Dermis microvascular lymphatic vessel endothelial cell (primary cell): ENCODE measurements at regions not wholly inside any gene's neighbourhood (a gene's known extent, or its start where the extent isn't known, plus 50 kb on each side); places are given as distances from the start of the nearest gene placed in this dataset.
"Not testable (repeated sequence)": the region's sequence is repeated elsewhere in the genome, so short reads cannot be mapped to it uniquely, and the experiment has no call there.

ENCODE experiments used
- DNase-seq, 2 donors: peaks; one replicate each; pipeline versions ENCODE4 v3.0.0 to v3.0.0-alpha.2; 2010; ENCODE audit warnings: low read depth in 2 of 2

DNA sequence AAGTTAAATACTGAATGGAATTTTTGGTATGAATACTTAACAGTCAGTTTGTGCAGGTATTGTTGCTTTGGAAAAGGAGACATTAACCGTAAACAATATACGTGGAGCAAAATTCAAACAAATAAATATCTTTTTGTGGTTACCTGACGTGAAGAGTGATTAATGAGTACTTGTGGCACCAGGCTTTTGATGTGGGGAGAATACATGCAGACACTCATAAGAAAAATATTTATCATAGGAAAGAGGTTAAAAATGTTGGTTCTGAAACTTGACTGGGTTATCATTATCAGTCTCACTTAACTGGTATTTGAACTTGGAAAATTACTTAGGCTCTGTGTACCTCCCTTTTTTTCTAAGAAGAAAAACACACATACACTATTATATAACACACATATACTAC lies 136.4 kb upstream of the NDST4 start:
- no peak for DNase-seq

DNA sequence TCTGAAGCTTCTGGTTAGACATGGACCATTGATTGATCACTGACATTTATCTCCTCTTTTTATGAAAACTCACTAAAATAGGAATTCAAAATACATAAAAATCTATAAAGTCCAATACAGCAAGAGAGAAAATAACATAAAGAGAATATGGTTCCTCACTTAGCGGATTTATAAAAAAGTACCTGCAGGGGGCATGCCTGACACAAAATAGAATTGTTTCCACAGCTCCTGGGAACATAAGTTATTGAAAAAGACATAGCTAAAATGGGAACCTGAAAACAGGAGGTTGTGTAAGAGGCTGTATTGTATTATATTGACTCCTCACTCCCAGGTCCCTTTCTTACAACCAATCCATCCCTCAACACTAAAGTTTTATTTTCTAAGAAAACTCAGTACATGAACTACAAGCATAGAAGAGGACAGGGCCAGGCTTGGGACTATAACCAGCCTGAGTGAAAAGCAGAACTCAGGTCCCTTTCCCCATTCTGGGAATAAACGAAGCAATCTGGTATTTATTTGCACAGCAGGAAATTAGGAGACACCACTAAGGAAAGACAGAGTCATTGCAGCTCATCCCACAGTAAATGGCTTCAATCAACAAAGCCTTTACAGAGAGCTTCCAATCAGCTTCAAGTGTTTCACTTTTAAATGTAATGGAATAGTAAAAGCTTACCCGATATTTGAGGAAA lies 121.1 kb upstream of the NDST4 start:
- no peak for DNase-seq

DNA sequence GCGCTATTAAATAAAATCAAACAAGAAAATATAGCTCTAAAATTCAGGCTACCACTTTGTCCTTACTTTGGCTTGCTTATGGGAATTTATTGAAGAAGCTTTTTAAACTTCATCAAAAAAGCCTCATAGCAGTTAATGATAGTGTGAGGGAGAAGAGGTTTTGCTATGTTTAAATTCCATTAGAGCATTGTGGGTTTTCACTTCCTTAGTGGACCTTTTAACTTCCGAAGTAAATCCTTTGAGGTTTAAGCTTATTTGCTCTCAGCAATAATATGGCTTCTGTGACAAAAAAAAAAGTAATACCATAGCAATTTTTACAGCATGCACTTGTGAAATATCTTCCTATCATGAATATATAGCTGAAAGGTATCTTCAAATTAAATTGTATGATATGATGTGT lies 120.2 kb upstream of the NDST4 start:
- DNase-seq, result no peak

DNA sequence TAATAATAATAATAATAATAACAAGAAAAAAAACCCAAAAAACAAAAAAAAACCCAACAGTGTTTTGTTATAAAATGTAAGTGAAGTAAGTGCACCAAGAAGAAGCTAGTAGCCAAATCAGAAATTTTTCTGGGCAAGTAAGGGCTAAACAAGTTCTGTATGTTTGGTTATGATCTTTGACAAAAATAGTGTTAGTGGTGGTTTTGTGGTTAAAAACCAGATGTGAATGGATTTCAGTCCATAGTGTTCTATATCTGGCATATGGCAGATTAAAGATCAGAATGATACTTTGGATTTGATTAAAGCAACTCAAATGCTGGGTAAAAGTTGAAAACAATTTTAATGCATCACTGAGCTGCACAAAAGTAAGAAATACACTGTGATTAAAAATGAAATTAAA lies 116.5 kb upstream of the NDST4 start:
- no peak for DNase-seq

DNA sequence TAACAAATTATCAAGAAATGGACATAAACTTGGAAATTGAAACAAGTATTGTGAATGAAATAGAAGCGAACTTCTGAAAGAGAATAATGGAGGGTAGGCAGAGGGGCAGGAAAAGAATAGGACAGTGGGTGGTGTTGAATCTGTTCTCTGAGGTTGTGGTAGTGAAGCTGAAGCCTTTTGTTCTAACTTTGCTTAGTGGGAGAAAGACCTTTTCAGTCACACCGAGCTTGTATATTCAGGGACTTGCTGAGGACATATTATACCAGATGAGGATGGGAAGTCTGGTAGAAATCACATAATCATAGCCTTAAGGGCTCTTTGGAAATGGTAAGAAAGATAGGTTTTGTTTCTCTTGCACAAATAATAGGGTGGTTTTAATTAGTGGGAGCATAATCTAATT lies 115.4 kb upstream of the NDST4 start:
- no peak for DNase-seq

DNA sequence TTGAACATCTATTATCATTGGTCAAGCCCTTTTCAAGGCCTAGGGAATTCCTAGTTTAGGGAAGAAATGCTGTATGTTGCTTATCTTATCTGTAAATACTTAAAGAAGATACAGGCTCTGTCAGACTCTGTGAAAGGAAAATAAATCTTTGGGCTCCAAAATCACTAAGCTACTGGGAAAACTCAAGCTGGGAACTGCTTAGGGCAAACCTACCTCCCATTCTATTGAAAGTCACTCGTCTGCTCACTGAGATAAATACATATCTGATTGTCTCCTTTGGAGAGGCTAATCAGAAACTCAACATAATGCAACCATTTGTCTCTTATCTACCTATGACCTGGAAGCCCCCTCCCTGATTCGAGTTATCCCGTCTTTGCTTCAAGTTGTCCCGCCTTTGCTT lies 108.6 kb upstream of the NDST4 start:
- DNase-seq, result no peak

DNA sequence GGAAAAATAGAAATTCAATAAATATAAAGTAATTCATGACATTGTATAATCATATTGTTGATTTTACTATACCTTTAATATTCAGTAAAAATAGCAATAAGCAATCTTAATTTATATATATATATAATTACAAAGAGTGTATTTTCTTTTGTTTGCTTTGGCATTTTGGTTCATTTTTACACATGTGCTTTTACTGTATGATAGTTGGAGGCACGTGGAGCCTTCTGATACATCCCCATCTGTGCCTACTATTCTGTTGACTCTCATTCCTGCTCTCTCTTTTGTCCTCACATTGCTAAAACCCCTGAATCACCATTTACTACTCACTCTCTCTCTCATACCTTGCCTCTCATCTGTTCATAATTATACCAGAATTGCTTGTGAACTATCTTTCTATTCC lies 106.4 kb upstream of the NDST4 start:
- no peak for DNase-seq

DNA sequence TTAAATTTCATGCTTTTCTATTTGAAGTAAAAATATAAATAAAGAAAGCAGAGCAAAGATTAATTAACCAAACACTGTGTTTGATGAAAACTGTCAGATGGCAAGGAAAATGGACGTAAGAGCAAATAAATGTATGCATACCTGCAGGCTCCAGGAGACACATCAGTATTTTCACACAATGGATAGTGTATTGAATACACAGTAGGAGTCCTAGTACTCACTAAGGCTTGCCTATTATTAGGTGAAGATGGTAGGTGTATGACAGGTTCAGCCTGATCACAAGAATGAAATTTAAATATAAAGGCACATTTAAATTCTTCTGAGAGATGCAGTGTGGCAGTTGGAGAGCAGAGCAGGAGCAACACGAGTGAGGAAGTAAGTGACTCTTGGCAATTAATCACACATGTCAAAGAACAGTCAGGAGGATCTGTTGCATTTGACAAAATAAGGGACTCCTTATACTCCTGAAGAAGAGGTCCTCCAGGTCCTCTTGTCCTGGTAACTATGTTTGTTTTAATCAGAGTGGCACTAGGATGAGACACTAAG lies 106.0 kb upstream of the NDST4 start:
- DNase-seq, result no peak

DNA sequence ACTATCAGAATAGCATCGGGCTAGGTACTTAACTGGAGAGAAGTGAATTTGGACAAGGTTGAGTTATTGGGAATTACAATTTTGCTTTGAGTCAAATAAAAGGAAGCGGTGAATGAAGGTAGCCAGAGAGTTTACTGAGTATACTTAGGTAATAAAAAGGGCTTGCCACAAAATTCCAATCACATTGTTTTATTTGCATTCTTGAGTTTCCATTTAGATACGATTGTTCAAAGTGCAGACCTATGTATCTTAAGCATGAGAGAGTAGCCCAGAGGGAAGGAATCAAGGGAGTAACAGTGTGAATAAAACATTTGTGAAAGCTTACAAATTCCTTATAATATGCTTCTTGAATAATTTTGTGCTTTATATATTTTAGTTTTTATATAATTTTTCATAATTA lies 102.5 kb upstream of the NDST4 start:
- no peak for DNase-seq

DNA sequence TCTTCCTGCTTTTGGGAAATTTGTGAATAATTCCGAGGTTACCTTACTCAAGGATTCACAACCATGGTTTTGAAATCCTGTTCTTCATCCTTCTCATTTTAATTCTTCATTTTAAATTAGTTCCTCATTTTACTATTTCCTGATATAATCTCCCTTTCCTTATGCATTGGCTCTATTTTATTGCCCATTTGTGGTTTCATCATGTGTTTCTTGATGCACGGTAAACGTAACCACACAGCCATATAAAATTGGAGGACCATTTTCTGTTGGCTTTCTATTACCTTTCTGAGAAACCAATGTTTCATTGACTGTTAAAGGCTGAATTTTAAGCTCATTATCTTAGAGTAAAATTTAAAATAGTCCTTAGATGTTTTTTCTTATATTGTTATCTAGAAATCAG lies 100.3 kb upstream of the NDST4 start:
- DNase-seq, result no peak

DNA sequence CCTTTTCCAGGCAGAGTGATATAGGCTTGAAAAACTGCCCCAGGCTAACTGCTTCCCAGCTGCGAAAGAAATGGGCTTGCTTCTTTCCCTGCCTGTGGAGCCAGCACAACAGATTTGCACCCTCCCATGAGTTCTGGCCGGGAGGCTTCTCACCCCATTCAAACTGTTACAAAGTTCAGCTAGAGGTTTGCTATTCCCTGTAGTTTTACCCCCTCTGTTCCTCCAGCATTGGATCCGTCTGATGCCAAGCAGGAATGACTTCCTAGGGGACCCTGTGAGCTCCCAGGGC lies 87.6 kb upstream of the NDST4 start:
- no peak for DNase-seq

DNA sequence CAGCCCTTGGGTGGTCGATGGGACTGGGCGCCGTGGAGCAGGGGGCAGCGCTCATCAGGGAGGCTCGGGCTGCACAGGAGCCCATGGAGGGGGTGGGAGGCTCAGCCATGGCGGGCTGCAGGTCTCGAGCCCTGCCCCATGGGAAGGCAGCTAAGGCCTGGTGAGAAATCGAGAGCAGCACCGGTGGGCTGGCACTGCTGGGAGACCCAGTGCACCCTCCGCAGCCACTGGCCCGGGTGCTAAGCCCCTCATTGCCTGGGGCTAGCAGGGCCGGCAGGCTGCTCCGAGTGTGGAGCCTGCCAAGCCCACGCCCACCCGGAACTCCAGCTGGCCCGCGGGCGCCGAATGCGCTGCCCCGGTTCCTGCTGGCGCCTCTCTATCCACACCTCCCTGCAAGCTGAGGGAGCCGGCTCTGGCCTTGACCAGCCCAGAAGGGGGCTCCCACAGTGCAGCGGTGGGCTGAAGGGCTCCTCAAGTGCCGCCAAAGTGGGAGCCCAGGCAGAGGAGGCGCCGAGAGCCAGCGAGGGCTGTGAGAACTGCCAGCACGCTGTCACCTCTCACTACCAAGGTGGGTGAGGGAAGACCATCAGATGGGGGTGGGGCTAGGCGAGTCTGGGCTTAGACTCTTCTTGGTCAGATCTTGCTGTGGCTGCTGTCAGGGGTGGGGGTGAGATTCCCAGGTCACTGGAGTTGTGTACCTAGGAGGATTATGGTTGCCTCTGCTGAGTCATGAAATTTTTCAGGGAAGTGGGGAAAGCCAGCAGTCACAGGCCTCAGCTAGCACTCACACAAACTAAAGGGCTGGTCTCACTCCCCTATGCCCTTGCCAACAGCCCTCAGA lies 87.0 kb upstream of the NDST4 start:
- not testable (repeated sequence) for DNase-seq

DNA sequence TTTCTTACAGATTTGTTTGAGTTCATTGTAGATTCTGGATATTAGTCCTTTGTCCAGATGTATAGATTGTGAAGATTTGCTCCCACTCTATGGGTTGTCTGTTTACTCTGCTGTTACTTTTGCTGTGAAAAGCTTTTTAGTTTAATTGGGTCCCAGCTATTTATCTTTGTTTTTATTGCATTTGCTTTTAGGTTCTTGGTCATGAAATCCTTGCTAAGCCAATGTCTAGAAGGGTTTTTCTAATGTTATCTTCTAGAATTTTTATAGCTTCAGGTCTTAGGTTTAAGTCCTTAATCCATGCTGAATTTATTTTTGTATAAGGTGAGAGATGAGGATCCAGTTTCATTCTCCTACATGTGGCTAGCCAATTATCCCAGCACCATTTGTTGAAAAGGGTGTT lies 81.2 kb upstream of the NDST4 start:
- DNase-seq, result not testable (repeated sequence)

DNA sequence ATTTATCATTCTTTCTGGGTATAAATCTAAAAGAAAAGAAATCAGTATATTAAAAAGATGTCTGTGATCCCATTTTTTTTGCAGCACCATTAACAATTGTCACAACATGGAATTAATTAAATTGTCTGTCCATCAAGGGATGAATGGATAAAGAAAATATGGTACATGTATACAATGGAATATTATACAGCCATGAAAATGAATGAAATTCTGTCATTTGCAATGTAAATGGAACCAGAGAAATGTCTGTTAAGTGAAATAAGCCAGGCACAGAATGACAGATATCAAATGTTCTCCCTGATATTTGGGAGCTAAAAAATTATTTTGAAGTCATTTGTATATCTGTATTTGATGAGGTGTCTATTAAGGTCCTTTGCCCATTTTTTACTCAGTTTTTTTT lies 77.1 kb upstream of the NDST4 start:
- no peak for DNase-seq

DNA sequence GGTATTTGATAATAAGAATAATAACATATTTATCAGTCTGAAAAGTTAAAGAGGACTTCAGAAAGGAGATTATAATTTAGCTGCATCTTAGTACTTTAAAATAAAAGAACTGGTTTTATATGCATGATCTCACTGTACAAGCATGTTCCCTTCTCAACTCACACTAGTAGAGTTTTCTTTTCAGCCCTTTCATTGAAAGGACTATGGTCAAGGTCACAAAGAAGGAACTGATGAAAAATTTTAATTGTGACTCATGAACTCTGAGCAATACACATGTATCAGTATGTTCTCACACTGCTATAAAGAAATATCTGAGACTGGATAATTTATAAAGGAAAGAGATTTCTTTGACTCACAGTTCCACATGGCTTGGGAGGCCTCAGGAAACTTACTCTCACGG lies 73.7 kb upstream of the NDST4 start:
- DNase-seq, result no peak

DNA sequence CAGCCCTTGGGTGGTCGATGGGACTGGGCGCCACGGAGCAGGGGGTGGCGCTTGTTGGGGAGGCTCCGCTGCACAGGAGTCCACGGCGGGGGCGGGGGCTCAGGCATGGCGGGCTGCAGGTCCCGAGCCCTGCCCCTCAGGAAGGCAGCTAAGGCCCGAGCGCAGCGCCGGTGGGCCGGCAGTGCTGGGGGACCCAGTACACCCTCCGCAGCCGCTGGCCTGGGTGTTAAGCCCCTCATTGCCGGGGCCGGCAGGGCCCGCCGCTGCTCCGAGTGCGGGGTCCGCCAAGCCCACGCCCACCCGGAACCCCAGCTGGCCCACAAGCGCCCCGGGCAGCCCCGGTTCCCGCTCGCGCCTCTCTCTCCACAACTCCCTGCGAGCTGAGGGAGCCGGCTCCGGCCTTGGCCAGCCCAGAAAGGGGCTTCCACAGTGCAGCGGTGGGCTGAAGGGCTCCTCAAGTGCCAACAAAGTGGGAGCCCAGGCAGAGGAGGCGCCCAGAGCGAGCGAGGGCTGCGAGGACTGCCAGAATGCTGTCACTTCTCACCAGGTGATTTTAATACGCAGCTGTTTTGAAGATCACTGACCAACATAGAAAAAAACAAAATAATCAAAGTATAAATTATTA lies 66.1 kb upstream of the NDST4 start:
- not testable (repeated sequence) for DNase-seq

DNA sequence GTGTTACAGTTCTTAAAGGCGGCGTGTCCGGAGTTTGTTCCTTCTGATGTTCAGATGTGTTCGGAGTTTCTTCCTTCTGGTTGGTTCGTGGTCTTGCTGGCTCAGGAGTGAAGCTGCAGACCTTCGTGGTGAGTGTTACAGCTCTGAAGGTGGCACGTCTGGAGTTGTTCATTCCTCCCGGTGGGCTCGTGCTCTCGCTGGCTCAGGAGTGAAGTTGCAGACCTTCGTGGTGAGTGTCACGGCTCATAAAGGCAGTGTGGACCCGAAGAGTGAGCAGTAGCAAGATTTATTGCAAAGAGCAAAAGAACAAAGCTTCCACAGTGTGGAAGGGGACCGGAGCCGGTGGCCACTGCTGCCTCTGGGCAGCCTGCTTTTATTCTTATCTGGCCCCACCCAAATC lies 65.3 kb upstream of the NDST4 start:
- not testable (repeated sequence) for DNase-seq

DNA sequence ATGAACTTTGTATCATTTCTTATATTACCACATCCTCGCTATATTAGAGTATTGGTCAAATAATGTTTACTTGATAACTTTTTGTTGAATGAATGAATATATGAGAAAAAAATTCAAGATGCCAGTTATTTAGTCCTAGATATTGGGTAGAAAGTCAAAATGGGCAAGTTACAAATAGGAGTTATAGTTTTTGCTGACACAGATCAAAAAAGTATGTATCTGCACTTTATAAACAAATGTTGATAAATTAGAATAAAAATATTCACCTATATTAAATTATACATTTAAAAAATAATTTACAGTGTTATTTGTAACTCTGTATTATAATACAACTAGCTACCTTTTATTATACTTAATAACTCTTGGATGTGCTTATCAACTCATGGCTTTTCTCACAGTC lies 57.8 kb upstream of the NDST4 start:
- no peak for DNase-seq

DNA sequence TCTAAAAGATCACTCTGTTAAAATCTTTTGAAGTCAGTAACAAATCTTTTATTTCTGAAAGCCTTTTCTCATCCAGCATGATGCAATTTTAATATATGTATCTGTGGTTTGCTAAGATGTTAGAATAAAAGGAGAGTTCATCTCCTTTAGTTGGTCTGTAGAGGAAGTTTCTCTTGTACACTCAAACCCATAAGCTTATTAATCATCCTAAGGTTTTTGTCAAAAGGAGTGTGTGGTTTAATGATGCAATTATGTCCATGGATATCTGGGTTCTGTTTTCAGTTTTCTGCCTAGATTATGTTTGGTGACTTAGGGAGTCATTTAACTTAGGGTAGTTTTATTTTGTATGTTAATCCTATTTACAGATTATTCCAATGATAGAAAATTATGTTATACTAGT lies 52.1 kb upstream of the NDST4 start:
- no peak for DNase-seq
